ENCODE measurements at regions not wholly inside any gene's neighbourhood (a gene's known extent, or its start where the extent isn't known, plus 50 kb on each side); places are given as distances from the start of the nearest gene placed in this dataset.

- Histone ChIP-seq H3K4me1 (no peaks in the 10 kb centered on the region), H3K4me3 (no peak overlapping the region), H3K36me3 (no peaks in the 10 kb centered on the region), H3K9me3 (no peaks in the 10 kb centered on the region), H3K27me3 (no peaks in the 10 kb centered on the region), H3K27ac (no peak overlapping the region)
- WGBS, result 89% methylated on average over 1 of the region's 1 CpG
- DNase-seq (ENCODE audit: low spot score in 2 of 2), result no peak
- no peak for TF ChIP-seq POLR2AphosphoS5 (IDR thresholded peaks at IDR 0.05)
- TF ChIP-seq POLR2A (IDR thresholded peaks at IDR 0.05), result no peak
- no peak for TF ChIP-seq EP300 (IDR thresholded peaks at IDR 0.05)
- no peak for TF ChIP-seq CTCF (IDR thresholded peaks at IDR 0.05)
These were observed 339.2 kb downstream of the NYAP2 start for GRCh38 chr2:225738735-225739134.

GRCh38 chr2:225737556-225737955 lies 338.0 kb downstream of the NYAP2 start:
- TF ChIP-seq POLR2A (IDR thresholded peaks at IDR 0.05), result no peak
- no peak for TF ChIP-seq POLR2AphosphoS5 (IDR thresholded peaks at IDR 0.05)
- no peak for TF ChIP-seq EP300 (IDR thresholded peaks at IDR 0.05)
- no peak for TF ChIP-seq CTCF (IDR thresholded peaks at IDR 0.05)
- H3K4me3 ChIP-seq, result no peak overlapping the region
- H3K4me1 ChIP-seq, result no peaks in the 10 kb centered on the region
- no peaks in the 10 kb centered on the region for H3K27me3 ChIP-seq
- H3K27ac ChIP-seq, result no peak overlapping the region
- 27% methylated on average over 1 of the region's 1 CpG for WGBS
- no peaks in the 10 kb centered on the region for H3K36me3 ChIP-seq
- H3K9me3 ChIP-seq, result no peaks in the 10 kb centered on the region
- no peak for DNase-seq (ENCODE audit: low spot score in 2 of 2)

GRCh38 chr2:225735844-225736243 lies 336.3 kb downstream of the NYAP2 start:
- H3K9me3 ChIP-seq, result no peaks in the 10 kb centered on the region
- H3K27ac ChIP-seq, result no peak overlapping the region
- WGBS, result 17% methylated on average over 3 of the region's 3 CpGs
- TF ChIP-seq CTCF (IDR thresholded peaks at IDR 0.05), result no peak
- no peak for TF ChIP-seq POLR2AphosphoS5 (IDR thresholded peaks at IDR 0.05)
- TF ChIP-seq POLR2A (IDR thresholded peaks at IDR 0.05), result no peak
- no peak for TF ChIP-seq EP300 (IDR thresholded peaks at IDR 0.05)
- no peaks in the 10 kb centered on the region for H3K4me1 ChIP-seq
- H3K27me3 ChIP-seq, result no peaks in the 10 kb centered on the region
- DNase-seq (ENCODE audit: low spot score in 2 of 2), result no peak
- H3K36me3 ChIP-seq, result no peaks in the 10 kb centered on the region
- no peak overlapping the region for H3K4me3 ChIP-seq

GRCh38 chr2:225725726-225726125 lies 326.2 kb downstream of the NYAP2 start:
- DNase-seq (ENCODE audit: low spot score in 2 of 2), result no peak
- no peak overlapping the region for H3K27ac ChIP-seq
- H3K4me3 ChIP-seq, result no peak overlapping the region
- no peaks in the 10 kb centered on the region for H3K27me3 ChIP-seq
- H3K9me3 ChIP-seq, result no peaks in the 10 kb centered on the region
- no peaks in the 10 kb centered on the region for H3K4me1 ChIP-seq
- TF ChIP-seq POLR2A (IDR thresholded peaks at IDR 0.05), result no peak
- TF ChIP-seq EP300 (IDR thresholded peaks at IDR 0.05), result no peak
- TF ChIP-seq POLR2AphosphoS5 (IDR thresholded peaks at IDR 0.05), result no peak
- no peak for TF ChIP-seq CTCF (IDR thresholded peaks at IDR 0.05)
- WGBS, result 73% methylated on average over 3 of the region's 3 CpGs
- H3K36me3 ChIP-seq, result no peaks in the 10 kb centered on the region
